Breast epithelium (tissue), 3 donors: ENCODE measurements at regions not wholly inside any gene's neighbourhood (a gene's known extent, or its start where the extent isn't known, plus 50 kb on each side); places are given as distances from the start of the nearest gene placed in this dataset.

Source experiments
- CTCF ChIP-seq, 3 donors: fragments of 450-650 bp; IDR thresholded peaks; one replicate each; pipeline ENCODE4 v1.5.1; 2016 to 2017; ENCODE audit warnings: antibody characterized with exemption in 3 of 3, mild to moderate bottlenecking in 3 of 3, moderate library complexity in 3 of 3
- POLR2A ChIP-seq: fragments of 450-650 bp; IDR thresholded peaks from one replicate; pipeline ENCODE4 v1.6.1; 2016; ENCODE audit warnings: antibody characterized with exemption, mild to moderate bottlenecking, moderate library complexity
- POLR2AphosphoS5 ChIP-seq, 3 donors: sonication (generic); formaldehyde crosslinking; IDR thresholded peaks; one replicate each; pipeline ENCODE4 v1.6.1; 2017; ENCODE audit warnings: antibody characterized with exemption in 3 of 3

- TF ChIP-seq CTCF (IDR thresholded peaks at IDR 0.05) (no peak), POLR2A (no peak), POLR2AphosphoS5 (IDR thresholded peaks at IDR 0.05) (no peak)
Measured at GRCh38 chr5:68409259-68409658, 193.7 kb downstream of the PIK3R1 start.
